ENCODE measurements at regions not wholly inside any gene's neighbourhood (a gene's known extent, or its start where the extent isn't known, plus 50 kb on each side); places are given as distances from the start of the nearest gene placed in this dataset.
"Not testable (repeated sequence)": the region's sequence is repeated elsewhere in the genome, so short reads cannot be mapped to it uniquely, and the experiment has no call there.

DNA sequence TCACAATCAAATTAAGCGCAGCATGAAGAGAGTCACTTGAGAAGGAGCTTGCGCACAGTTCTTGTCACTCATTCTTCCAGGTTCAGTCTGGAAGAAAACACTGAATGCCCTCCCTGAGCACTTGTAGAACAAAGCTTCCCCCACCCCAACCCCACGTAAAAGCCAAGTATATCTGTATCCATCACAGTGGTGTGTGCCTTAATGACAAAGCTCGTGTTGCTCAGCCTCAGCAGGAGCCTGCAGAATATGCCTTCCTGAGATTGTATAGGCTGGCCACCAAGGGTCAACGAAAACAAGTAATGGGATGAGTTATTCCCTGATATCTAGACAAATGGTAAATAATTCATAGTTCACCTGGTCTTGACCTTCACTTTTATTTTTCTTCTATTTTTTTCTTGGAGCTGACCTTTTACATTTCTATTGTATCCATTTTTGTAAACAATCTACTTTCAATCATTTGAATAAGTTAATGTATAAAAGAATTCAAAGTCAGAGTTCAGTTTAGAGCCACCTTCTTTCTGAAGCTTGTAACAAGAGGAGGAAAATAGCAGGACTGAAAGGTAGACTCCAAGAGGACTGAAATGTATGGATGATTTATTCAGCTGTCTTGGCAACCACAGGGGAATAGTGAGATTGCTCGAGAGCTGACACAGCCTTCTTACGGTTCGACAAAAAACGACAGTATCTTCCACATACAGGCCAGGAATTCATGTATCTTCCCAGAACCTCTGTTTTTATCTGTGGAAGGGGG lies 405.5 kb upstream of the TPM1 start:
- intact Hi-C loops (cut with micrococcal nuclease) = no loop called here

DNA sequence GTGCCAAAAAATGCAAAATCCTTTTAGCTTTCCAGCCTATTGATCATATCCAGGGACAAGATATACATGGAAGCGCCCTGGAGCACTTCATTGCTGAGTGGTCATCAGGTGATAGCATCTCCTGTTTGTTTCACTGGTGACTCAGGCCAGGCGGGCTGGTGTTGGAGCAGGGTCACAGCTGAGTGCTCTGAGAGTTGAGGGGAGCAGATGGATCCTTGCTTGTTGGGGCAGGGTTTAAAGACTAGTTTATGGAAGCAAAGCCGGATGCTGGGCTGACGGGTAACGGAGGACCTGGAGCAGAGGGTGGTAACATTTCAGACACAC lies 405.0 kb upstream of the TPM1 start:
- intact Hi-C loops (cut with micrococcal nuclease) = no loop called here

DNA sequence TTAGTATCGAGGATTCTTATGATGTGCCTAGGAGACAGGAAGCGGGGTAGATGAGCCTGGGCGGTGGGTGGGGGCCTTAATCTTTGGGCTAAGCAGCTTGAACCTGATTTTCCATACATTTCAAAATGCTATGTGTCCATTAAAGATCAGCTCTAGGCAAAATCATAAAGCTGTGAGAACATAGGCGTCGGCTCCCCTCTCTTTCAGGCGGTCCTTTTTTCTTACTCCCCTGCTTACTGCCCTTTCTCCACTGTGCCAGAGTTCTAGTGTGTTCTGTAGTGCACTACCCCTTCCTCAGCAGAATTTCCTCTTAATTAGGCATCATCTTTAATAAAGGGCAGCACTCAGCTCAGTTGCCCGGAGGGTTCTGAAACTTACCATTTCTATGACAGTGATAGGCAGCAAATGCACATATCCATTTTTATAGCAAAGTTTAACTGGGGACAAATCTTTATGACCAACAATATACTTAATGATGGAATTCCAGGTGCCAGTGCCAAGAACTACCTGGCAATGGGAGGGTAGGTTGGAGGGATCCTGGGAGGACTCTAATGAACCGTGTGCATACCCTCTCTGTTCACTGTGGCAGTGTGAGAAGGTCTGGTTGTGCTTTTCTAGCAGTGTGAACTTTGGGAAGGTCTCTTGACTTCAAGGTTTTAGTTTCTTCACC lies 404.5 kb upstream of the TPM1 start:
- intact Hi-C loops (cut with micrococcal nuclease) = no loop called here

DNA sequence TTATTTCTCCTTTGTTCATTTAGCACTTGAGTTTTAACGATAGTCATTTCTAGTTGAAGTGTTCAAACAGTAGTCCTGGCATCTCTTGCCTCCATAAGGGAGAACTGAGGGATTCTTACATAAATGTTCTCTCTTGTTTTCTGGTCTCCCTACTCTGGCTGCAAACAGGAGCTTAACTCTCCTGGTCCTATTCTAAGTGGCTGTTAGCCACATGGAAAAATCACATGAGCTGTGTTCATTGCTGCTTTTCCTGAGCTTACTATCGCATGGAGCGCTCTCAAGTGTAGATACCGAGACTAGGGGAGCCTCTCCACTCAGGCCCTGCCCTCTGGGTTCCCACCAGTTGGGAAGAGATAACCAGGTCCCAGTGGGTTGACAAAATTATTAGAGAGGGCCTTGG lies 403.1 kb upstream of the TPM1 start:
- intact Hi-C loops (cut with micrococcal nuclease) = no loop called here

DNA sequence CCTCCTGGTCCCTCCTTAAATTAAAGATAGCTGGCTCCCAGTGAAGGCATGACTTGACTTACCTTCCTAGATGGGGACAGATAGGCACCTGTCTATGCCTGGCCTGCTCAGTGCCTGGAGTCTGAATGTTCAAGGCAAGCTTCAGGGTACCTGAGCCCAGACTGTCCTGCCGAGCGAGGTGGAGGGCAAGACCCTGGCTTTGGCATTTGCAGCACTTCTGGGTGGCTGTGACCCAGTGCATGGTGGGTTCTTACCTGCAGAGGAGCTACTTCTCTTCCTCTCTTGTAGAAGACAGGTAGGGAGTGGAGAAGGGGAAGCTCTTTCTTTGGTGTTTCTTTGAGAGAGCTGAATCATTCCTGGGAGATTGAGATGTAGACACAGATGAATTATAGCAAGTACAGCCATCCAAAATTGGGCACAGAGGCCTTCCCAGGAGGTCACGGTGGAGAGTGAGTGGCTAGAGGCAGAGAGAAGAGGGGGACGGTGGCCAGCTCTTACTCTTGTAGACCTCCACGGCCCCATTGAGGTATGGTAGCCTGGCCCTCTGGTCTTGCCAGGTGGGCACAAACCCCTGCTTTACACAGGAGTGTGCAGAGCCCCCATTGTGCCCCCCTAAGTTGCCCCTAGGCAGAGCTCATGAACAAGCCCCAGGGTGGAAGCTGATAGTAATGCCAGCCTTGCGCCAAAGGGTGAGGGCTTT lies 402.5 kb upstream of the TPM1 start:
- intact Hi-C loops (cut with micrococcal nuclease) = no loop called here

DNA sequence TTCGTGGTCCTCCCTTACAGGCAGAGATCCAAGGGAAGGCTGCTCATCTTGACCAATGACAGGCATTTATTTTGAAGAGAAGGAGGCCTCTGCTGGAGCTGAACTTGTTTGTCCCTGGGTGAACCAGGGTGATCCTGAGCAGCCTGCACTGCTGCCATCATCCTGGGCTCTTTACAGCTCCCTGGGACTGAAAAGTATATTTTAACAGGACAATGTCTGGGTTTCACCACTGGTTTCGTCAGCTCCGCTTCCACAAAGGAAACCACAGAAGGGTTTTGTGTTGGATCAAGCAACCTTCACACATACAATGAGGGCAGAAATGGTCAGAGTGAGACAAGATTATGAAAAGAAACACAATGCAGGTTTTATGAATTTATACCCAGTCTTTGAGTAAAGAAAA lies 400.7 kb upstream of the TPM1 start:
- intact Hi-C loops (cut with micrococcal nuclease) = no loop called here

DNA sequence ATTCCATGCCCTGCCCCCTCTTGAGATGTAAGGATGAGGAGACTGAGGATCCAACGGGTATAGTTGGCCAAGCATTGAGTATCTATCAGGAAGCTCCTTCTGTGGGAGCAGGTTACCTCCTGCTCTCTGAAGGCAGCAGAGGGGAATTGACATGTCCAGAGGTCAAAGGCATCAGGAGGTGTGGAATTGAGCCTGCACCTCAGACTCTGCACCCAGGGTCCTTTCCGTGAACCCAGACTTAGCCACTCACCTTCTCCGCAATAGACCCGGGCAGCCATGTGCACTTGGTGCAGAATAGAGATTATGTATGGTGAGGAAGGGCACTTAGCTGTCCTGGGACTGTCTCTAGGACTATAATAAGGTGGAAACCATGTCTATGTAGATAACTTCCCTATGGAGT lies 399.0 kb upstream of the TPM1 start:
- intact Hi-C loops (cut with micrococcal nuclease) = no loop called here

DNA sequence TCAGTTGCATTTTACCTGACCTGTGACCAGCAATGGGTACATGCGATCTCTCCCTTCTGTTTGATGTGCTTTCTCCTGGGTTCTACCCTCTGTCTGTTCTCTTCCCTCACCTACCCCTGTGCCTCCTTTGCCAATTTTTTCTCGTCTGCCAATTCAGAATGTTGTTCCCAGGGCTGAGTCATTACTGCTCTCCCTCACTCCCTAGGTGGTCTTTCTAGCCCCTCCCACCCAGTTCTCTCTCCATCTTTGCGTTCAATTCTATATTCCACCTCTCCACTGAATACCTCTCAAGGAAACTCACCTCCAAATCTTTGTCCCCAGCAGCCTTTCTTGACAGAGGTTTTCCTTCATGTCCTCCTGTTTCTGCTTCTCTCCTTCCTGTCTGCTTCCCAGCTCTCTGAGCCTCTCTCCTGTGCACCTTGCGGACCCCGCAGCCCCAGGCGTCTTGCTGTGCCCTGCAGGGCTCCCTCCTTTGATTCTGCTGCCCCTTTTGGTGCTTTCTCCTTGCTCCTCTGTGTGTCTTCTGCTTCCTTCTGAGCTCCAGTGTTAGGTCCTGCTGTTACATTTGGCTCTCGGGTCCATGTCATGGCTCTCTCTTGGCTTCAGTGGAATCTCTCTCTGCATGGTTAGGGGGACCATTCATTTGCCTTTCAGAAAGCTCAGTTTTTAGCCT lies 398.2 kb upstream of the TPM1 start:
- intact Hi-C loops (cut with micrococcal nuclease) = no loop called here

DNA sequence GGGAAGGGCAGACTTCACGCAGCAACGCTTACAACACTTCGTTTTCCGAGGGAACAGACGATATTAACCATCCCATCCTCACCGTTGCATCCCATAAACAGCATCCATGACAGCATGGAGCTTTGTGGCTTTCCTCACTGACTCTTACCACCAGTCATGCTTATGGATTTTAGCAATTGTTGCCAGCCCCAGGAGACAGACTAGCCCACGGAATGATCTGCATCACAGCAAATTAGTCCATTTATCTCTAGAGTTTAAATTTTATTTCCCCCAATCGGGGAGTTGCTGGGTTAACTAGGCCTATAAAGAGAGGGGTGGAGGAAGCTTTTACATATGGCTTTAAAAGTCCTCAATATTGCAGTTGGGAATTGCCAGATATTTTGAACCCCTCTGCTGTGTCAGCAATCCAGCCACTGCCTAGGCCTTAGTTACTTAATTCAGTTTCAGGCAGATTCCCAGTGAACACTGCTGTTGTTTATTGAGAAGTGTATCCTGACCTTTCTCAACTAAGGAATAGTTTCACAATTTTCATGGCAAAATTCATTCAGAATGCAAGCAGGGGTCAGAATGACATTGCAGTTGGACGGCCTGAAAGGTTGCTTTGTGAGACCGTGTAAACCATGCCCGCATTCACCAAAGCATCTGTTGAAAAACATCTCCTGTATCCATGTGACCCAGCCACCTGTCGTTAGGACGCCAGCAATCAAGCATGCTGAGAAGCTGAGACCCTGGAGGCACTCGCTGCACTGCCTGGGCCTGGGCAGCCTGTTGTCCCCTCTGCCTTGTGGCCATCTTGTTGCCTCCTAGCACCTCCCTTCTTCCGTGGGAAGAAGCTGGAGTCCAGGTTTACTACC lies 397.4 kb upstream of the TPM1 start:
- intact Hi-C loops (cut with micrococcal nuclease) = no loop called here

DNA sequence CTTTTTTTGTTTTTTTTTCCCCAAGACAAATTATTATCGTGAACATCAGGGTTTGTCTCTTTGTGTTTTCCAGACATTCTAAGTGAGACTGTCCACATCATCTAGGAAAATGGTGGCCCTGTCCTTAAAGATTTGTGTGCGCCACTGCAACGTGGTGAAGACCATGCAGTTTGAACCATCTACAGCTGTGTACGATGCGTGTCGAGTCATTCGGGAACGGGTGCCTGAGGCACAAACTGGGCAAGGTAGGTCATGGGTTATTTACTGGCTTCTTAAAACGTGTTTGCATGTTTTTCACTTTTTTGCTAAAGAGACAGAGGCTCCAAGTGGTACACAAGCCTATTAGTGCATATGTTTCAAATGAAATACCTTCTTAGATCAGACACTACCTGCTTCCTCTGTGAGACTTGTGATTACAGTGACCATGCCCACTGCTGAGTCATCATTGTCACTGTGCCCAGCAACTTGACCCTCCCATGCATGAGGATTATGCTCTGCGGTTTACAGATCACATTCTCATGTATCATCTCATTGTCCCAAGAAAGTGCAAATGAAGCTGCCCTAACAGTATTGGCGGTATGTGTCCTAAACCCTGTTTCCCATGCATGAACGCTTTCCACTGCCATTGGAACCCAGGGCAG lies 395.2 kb upstream of the TPM1 start:
- intact Hi-C loops (cut with micrococcal nuclease) = no loop called here

DNA sequence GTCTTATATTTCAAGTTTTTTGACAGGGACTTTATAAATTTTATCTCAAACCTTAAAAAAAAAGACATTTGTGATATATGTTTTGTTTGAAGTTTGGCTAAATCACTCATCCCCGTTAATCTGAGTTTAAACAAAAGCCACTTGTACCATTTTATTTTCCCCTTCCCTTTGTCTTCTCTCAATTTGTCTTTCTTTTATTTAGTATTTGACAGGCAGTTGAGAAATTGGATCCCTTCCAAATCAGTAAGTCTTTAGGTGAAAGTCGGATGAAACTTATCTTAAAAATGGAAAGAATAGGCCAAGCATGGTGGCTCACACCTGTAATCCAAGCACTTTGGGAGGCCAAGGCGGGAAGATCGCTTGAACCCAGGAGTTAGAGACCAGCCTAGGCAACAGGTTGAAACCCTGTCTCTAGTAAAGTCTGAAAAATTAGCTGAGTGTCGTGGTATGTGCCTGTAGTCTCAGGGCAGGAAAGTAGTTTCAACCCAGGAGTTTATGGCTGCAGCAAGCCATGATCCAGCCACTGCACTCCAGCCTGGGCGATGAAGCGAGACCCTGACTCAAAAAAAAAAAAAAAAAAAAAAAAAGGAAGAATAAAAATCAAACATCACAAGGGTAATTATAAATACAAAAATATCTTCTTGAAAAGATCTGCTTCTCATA lies 394.6 kb upstream of the TPM1 start:
- intact Hi-C loops (cut with micrococcal nuclease) = no loop called here

DNA sequence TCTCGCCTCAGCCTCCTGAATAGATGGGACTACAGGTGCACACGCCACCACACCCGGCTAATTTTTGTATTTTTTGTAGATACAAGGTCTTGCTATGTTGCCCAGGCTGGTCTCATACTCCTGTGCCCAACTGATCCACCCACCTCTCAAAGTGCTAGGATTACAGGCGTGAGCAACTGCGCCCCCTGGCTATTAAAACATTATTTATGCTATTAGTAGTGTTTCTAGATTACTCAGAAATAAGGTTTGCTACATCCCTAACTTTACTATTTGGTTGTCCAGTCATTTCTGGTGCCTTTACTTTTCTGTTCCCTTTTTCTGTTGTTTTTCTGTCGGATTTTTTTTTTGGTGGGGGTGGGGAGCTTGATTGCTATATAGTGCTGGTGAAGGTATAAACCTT lies 393.6 kb upstream of the TPM1 start:
- intact Hi-C loops (cut with micrococcal nuclease) = no loop called here

DNA sequence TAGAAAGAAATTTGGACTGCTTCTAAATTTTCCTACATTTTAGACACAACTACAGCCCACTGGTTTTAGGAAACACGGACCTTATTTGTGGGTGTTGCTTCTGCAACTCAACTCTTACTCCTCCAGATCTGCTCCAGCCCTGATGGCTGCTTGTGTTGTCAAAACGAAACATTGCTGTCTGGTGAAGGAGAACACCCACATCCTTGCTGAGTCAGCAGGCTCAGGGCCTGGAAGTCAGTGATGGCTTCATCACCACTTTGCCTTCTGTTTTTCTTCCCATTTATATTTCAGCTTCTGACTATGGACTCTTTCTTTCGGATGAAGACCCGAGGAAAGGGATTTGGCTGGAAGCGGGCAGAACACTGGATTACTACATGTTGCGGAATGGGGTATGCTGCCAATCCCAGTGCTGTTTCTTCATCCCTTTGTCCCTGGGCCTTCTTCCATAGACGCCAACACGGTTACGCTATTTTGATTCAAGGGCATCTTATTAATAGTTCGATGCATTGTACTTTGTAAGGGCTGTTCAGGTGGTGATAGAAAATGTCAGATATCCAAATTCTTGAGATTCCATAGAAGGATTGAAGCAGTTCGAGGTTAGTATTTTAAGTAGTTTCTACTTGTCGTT lies 392.6 kb upstream of the TPM1 start:
- intact Hi-C loops (cut with micrococcal nuclease) = no loop called here

DNA sequence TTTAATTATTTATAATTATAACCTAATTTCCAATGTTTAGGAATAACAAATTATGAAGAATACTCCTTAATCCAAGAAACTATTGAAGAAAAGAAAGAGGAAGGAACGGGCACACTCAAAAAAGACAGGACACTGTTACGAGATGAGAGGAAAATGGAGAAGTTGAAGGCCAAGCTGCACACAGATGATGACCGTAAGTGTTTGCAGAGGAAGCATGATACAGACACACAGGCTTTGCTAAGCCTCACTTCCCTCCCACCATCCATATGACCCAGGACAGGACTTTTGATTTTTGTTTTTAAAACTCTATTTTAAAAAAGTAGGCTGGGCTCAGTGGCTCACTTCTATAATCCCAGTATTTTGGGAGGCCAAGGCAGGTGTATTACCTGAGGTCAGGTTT lies 389.4 kb upstream of the TPM1 start:
- intact Hi-C loops (cut with micrococcal nuclease) = no loop called here

DNA sequence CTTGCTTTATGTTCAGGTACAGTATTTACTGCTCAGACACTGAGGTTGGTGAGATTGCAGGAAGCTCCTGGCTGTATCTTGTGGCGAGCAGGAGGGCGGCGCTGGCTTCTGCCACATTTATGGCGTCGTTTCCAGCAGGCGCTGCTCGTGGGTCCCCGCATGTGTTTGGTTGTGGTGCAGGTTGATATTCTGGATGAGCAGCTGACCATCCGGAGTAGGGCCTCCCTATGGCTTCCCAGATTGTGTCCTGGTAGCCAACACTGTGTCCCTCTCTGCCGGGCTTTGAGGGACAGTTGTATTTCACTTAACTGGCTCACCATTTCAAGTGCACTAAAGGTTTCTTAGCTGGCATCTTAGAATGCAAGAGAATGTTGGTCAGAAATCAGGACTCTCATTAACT lies 386.5 kb upstream of the TPM1 start:
- intact Hi-C loops (cut with micrococcal nuclease) = no loop called here

DNA sequence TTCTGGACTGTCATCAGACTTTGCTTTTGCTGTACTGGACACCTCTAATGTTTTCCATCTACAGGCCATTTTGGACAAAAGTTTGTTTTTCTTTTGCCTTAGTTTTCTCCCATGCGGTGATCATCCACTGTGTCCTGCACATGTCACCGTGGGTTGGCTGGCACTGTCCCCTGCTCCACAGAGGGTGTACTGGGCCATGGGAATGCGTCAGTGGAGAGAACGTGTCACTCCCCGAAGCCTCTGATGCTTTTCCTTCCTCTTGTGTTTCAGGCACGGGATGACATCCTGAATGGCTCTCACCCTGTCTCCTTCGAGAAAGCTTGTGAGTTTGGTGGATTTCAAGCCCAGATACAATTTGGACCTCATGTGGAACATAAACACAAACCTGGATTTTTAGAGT lies 385.0 kb upstream of the TPM1 start:
- intact Hi-C loops (cut with micrococcal nuclease) = not testable (repeated sequence)

DNA sequence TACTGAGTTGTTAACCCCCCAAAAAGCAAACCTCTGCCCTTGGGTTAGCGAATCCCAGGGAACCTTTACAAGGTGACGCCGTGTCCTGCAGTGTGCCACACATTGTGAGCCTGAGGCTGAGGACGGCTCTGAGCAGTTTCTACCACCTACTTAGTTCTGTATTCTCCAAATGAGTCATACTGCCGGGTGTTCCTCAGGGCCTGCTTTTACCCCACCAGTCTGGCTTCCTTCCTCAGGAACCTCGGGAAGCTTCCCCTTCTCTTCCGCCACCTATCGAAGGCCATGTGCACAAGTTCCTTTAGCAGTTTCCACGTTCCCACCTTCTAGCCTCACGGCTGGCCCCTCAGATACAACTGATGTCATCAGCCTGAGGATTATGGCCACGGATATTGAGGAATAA lies 384.0 kb upstream of the TPM1 start:
- intact Hi-C loops (cut with micrococcal nuclease) = no loop called here

DNA sequence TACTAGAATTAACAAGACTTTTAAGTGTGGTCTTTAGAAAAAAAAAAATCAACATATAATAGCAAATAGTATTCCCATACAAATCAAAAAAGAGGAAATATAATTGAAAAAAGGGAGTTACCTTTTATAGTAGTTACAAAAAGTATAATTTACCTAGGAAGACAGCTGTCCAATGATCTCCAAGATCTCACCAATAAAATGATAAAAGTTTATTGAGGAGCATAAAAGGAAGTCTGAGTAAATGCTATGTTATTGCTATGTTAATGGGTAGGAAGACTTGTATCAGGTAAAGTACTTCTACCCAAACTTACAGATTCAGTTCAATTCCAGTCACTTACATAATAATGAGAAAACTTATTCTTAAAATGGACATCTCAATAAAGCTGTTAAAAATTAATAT lies 379.0 kb upstream of the TPM1 start:
- intact Hi-C loops (cut with micrococcal nuclease) = no loop called here

DNA sequence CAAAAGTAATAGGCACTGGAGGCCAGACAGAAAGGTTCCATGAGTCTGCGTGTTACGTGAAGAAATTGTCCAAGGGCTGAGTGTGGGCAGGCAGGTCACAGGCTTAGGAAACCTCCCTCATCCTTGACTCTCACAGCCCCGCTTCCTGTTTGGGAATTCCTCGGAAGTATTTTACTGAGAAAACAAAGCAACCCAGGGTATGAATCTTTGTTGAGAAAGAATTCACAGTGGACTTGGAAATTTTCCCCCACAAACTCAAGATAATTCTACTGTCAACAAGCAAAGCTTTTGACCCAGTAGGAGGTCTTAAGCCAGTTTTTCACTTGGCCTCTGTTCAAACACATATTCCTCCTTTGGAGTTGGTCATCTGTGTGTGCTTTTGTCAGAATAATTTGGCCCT lies 377.1 kb upstream of the TPM1 start:
- intact Hi-C loops (cut with micrococcal nuclease) = no loop called here

DNA sequence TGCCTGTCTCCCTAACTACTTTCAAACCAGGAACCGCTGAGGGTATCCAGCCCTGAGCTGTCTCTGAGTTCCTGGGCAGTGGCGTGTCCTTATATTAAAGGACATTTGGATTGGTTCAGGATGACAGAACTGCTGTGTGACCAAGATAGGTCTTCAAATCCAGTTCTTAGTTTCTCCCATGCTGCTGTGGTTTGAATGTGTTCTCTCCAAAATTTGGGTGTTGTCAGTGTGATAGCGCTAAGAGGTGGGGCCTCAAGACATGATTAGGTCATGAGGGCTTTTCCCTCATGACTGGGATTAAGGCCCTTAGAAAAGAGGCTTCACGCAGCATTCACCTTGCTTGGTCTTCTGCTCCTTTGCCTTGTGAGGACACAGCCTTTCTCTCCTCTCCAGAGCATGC lies 376.5 kb upstream of the TPM1 start:
- intact Hi-C loops (cut with micrococcal nuclease) = no loop called here
